HG02981 (cell line): ENCODE measurements at regions not wholly inside any gene's neighbourhood (a gene's known extent, or its start where the extent isn't known, plus 50 kb on each side); places are given as distances from the start of the nearest gene placed in this dataset.

ENCODE experiments used
- ATAC-seq: cut with Tn5 transposase; IDR thresholded peaks from one replicate; pipeline ENCODE4 v1.9.1; 2021; ENCODE audit warnings: mild to moderate bottlenecking, moderate library complexity; ENCODE audit not compliant: unreplicated experiment

- no peak for ATAC-seq
Observed at GRCh38 chr6:123747515-123747914, 56.1 kb upstream of the NKAIN2 start.

- ATAC-seq = no peak
Observed at GRCh38 chr6:123745895-123746294, 57.8 kb upstream of the NKAIN2 start.

GRCh38 chr6:123744840-123745239 is 58.8 kb upstream of the NKAIN2 start:
- ATAC-seq = no peak

- ATAC-seq = no peak
Observed at GRCh38 chr6:123742626-123743025, 61.0 kb upstream of the NKAIN2 start.

DNA sequence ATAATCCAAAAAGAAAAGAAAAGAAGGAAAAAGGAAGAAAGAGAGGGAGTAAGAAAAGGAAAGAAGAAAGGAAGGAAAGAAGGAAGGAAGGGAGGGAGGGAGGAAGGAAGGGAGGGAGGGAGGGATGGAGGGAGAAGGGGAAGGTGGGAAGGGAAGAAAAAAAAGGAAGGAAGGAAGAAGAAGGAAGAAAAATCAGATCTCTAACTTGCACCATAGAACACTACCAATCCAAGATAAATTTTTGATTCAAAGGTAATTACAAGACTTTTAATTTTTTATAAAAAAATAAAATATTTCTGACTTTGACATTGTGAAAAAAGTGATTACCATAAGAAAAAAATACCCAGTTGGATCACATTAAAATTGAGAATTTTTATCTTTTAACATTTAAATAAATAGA is 70.5 kb upstream of the NKAIN2 start:
- no peak for ATAC-seq

DNA sequence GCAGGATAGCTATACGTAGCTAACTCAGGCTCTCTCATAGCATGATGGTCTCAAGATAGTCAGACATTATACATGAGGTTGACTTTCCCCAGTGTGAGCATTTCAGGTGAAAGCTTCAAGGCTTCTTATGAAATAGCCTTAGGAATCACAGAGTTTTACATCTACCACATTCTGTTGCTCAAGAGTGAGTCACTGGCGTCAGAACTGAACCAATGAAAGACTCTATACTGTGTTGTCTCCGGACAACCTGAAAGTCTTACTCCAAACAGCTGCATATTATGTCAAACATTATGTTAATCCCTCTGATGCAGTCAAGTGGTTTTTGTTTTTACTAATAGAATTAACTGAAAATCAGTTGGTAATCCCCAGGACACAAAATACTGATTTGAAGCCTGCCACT is 79.8 kb upstream of the TRDN start:
- ATAC-seq = no peak

DNA sequence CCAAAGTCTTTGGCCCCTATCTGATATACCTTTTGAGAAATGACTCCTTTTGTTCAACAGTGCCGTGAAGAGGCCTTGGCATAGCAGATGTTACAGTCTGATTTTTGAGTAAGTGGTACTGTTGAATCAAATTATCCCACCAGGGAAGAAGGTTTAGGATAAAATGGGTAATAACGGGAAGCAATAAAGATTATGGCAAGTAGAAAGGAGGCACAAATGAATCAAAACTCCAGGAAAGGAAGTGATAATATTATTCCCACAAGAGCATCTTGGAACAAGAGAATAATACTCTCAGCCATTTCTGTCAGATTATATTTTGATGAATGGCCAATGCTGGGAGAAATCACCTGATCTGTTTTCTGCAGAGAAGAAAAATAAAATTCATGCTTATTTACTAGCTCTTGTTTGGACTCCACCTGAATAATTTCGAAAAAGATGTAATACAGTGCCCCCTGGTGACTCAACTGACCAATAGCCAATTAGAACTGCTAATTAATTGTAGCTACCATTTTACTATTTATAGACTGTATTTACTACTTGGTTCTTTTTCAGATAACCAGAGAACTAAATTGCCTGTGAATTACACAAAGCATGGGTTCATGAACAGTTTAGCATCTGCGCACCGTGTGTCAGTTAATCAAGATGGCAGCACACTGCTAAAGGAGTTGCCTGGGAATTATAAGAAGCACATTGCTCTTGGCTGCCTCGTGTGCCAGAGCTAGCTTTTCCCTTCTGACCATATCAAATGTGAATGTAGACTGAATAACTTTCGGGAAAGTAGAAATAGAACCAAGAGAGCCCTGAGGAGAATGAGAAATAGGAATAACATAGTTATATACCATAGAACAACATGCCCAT is 78.5 kb upstream of the TRDN start:
- ATAC-seq = peak; percentile 65

DNA sequence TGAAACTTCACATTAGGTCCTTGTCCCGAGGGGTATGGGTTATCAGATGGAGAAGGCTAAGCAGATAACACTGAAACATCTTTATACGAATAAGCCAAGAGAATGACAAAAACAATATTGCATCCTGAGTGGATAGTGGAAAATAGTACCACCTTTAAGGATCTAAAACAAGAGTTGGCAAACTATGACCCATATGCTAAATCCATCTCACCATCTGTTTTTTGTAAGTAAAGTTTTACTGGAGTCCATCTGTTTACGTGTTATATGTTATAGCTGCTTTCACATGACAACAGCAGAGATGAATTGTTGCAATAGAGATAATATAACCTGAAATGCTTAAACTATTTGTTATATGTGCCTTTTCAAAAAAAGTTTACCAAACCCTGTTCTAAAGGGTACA is 76.1 kb upstream of the TRDN start:
- no peak for ATAC-seq

DNA sequence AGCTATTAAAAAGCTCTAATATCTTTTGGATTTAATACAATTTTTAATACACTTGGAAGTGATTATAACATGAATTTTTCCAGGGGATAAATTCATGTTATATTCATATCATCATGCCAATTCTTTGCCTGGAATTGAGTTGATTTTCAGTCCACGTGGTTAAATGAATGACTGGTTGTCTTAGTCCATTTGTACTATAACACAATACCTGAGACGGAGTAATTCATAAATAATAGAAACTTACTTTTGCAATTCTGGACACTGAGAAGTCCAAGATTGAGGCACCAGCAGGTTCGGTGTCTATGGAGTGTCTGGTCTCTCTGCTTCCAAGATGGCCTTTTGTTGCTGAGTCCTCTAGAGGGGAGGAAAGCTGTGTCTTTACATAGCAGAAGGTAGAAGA is 66.2 kb upstream of the TRDN start:
- no peak for ATAC-seq

DNA sequence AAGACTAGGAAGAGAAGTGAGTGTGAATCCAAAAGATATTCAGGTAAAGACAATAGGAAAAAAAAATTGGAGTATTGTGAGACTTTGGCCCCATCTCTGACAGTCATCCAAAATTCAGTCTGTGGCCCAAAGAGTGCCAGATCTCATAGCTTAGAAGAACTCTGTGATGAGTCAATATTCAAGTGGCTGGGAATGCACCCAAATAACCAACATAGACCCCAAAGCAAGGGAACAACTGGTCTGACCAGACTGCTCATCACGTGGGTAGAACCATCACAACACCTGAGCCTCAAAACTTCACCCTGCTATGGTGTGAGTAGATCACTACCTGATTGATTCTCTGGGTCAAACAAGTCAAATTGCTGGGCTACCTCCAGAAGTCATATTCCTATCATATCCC is 51.1 kb upstream of the TRDN start:
- no peak for ATAC-seq
